ENCODE measurements at regions not wholly inside any gene's neighbourhood (a gene's known extent, or its start where the extent isn't known, plus 50 kb on each side); places are given as distances from the start of the nearest gene placed in this dataset.

GRCh38 chr1:22365331-22366295 is 86.0 kb upstream of the ZBTB40 start:
- TF ChIP-seq CTCF (IDR thresholded peaks at IDR 0.05) = no peak
- no peak for TF ChIP-seq EZH2 (IDR thresholded peaks at IDR 0.05; ENCODE audit: borderline replicate concordance, insufficient read depth, low read depth, low read length, poor library complexity, severe bottlenecking)
